CD4-positive, alpha-beta T cell treated with Interleukin-21 for 1 hour (primary cell): ENCODE measurements at regions not wholly inside any gene's neighbourhood (a gene's known extent, or its start where the extent isn't known, plus 50 kb on each side); places are given as distances from the start of the nearest gene placed in this dataset.
"Not testable (repeated sequence)": the region's sequence is repeated elsewhere in the genome, so short reads cannot be mapped to it uniquely, and the experiment has no call there.

ENCODE experiments used
- DNase-seq: peaks from one replicate; pipeline ENCODE4 v3.0.0-alpha.2; 2020

DNA sequence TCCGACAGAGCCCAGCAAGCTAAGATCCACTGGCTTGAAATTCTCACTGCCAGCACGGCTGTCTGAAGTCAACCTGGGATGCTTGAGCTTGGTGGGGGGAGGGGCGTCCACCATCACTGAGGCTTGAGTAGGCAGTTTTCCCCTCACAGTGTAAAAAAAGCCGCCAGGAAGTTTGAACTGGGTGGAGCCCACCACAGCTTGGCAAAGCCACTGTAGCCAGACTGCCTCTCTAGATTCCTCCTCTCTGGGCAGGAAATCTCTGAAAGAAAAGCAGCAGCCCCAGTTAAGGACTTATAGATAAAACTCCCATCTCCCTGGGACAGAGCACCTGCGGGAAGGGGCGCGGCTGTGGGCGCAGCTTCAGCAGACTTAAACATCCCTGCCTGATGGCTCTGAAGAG lies 68.7 kb upstream of the LIPC start:
- not testable (repeated sequence) for DNase-seq

DNA sequence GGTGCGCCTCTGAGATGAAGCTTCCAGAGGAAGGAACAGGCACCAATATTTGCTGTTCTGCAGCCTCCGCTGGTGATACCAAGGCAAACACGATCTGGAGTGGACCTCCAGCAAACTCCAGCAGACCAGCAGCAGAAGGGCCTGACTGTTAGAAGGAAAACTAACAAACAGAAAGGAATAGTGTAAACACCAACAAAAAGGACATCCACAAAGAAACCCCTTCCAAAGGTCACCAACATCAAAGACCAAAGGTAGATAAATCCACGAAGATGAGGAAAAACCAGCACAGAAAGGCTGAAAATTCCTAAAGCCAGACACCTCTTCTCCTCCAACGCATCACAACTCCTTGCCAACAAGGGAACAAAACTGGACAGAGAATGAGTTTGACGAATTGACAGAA lies 68.1 kb upstream of the LIPC start:
- not testable (repeated sequence) for DNase-seq

DNA sequence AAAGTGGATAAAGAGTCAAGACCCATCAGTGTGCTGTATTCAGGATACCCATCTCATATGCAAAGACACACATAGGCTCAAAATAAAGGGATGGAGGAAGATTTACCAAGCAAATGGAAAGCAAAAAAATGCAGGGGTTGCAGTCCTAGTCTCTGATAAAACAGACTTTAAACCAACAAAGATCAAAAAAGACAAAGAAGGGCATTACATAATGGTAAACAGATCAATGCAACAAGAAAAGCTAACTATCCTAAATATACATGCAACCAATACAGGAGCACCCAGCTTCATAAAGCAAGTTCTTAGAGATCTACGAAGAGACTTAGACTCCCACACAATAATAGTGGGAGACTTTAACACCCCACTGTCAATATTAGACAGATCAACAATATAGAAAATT lies 66.7 kb upstream of the LIPC start:
- not testable (repeated sequence) for DNase-seq

DNA sequence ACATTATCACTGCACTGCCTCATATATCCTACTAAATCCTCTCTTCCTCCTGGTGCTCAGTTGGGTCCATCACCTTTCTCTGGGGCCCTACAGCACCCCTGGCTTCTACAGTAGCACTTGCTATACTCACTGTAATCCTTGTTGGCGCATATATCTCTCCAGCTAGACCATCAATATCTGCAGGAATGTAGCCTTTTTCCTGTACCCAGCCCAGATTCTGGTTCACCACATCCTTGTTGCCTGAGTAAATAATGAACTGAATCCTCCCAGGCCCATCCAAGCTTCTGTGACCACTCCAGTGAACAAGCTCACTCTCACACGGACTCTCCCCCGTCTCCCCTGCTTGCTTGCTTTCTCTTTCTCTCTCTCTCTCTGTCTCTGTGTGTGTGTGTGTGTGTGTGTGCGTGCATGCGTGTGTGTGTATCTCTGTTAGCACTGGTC lies 62.5 kb upstream of the LIPC start:
- DNase-seq, result peak; percentile 58

DNA sequence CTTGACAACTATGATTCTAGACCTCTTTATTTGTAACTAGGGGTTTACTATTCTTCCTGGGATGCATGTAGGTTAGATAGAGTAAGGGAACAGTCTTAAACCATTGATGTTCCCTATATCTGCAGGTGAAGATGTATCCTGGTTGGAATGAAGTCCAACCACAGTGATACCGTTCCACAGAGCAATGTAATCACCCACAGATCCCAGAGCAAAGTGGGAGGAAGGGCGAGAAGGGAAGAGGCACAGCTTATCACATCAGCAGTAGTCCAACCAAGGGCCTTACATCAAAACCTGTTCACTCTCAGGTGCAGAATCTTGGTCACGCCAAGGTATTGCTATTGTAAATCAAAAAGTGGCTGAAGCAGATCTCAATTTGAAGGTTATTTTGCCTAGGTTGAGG lies 61.8 kb upstream of the LIPC start:
- no peak for DNase-seq

DNA sequence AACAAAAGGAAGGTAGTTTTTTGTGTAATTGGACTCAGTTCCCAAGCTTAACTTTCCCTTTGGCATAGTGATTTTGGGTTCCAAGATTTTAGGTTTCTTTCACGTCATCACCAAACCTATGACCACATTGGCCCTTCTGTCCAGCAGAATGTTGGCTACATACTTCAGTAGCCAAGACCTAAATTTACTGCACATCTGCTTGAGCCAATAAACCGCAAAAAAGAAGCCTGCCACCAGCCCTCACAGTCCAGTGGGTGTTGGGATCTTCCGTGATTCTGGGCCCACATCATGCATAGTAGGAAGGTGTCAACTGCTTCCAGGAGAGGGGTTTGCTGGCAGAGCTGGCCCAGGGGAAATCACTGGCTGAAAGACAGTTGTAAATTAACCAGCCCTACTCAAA lies 57.6 kb upstream of the LIPC start:
- no peak for DNase-seq

DNA sequence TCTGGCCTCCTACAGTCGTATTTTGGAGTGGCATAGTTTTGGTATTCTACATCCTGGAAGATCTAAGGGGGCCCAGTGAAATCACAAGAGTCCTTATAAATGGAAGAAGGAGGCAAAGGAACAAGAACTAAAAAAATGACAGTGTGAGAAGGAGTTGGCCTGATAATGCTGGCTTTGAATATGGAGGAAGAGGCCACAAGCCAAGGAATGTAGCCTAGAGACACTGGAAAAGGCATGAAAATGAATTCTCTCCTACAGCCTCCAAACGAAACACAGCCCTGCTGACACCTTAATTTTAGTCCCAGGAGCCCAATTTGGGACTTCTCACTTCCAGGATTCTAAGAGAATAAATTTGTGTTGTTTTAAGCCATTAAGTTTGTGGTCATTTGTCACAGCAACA lies 54.6 kb upstream of the LIPC start:
- no peak for DNase-seq

DNA sequence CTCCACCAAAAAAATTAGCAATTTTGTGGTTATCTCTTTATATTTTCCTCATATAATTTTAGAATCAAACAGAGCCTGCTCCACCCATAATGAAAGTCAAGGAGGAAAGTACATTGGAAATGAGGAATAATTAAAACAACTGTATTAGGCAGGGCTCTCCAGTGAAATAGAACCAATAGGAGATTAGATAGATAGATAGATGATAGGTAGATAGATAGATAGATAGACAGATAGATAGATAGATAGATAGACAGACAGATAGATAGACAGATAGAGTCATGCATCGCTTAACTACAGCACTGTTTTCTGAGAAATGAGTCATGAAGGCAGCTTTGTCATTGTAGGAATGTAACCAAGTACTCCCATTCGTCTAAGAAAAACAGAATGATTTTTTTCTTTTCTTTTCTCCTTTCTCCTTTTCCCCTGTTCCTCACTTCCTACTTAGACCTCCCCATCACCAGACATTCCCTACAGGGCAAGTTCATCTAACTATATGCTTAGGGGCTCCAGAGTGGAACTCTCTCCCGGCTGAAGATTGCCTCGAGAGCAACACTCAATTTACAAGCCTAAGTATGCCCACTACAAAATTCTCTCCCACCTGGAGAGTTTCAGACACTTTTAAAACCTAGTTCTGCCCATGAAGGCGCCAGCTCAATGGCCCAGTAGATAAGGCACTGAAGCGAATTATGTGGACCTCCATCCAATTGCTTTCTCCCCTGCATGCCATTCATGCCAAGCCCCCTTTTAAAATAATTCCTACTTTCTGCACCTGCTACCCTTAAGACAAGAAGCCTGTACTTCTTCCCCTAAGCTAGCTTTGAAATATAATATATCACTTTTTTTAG lies 53.3 kb upstream of the LIPC start:
- no peak for DNase-seq

DNA sequence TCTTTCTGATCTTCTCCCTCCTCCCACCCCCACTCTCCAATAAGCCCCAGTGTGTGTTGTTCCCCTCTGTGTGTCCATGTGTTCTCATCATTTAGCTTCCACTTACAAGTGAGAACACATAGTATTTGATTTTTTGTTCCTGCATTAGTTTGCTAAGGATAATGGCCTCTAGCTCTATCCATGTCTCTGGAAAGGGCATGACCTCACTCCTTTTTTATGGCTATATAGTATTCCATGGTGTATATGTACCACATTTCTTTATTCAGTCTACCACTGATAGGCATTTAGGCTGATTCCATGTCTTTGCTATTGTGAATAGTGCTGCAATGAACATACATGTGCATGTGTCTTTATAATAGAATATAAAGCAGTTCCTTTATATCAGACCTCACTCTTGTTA lies 52.3 kb upstream of the LIPC start:
- not testable (repeated sequence) for DNase-seq

DNA sequence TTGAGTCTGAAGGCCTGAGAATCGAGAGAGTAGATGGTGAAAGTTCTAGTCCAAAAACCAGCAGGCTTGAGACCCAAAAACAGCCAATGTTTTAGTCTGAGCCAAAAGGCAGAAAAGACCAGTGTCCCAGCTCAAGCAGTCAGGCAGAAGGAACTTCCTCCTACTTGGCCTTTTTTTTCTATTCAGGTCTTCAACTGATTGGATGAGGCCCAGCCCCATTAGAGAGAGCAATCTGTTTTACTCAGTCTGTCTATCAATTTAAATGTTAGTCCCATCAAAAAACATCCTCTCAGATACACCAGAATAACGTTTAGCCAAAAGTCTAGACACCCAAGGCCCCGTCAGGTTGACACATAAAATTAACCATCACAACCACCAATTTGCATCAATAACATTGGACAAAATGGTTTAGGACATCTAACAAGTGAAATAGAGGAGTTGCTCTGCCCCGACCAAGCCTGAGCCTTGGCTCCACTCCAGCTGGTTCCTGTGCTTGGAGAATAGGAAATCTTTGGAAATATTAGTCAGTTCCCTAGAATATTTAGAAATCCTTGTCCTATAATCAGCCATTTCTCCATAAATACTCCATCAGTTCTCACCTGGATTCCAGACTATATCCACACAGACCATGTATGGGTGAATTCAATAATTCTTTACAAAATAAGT lies 51.4 kb upstream of the LIPC start:
- no peak for DNase-seq

DNA sequence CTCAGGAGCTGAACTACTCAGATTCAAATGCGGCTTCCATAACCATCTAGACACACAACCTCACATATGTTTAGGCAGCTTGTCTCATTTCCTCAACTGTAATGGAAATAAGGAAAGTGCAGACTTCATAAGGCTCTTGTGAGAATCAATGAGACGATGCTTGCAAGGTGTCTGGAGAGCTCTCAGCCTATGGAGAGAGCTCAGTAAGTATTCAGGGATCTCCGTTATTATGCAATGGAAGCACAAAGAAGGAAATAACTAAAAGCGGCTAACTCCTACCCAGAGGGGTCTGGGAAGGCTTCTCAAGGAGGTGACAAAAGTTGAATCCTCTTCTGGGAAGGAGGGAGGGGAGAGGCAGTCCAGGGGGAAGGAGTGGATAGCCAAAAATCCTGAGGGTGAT lies 50.1 kb upstream of the LIPC start:
- DNase-seq, result no peak
